Astrocyte (in vitro differentiated cells and primary cell): ENCODE measurements at regions not wholly inside any gene's neighbourhood (a gene's known extent, or its start where the extent isn't known, plus 50 kb on each side); places are given as distances from the start of the nearest gene placed in this dataset.
"Not testable (repeated sequence)": the region's sequence is repeated elsewhere in the genome, so short reads cannot be mapped to it uniquely, and the experiment has no call there.

Experiments used
- DNase-seq: peaks from one replicate; pipeline ENCODE4 v3.0.0-alpha.2; 2010; ENCODE audit warnings: low read depth
- FAIRE-seq: peaks from 2 replicates; lab custom pipeline; 2011; peaks lifted over from hg19 to GRCh38; lab: Jason Lieb, UNC
- H2AFZ ChIP-seq: 2 replicates; pipeline ENCODE4 v1.6.0; 2012; ENCODE audit warnings: low read depth, low read length, inconsistent platforms
- H3K27ac ChIP-seq: 2 replicates; pipeline ENCODE4 v1.5.1; 2011; ENCODE audit warnings: low read depth, low read length, inconsistent platforms
- H3K27me3 ChIP-seq: 2 replicates; pipeline ENCODE4 v1.6.0; 2011; ENCODE audit warnings: low read length, inconsistent platforms; ENCODE audit not compliant: insufficient read depth
- H3K36me3 ChIP-seq: 2 replicates; pipeline ENCODE4 v1.5.1; 2011; ENCODE audit warnings: low read length, inconsistent platforms; ENCODE audit not compliant: insufficient read depth
- H3K4me1 ChIP-seq: 2 replicates; pipeline ENCODE4 v1.5.1; 2011; ENCODE audit warnings: low read length, inconsistent platforms; ENCODE audit not compliant: insufficient read depth
- H3K4me2 ChIP-seq: 2 replicates; pipeline ENCODE4 v1.6.0; 2012; ENCODE audit warnings: low read length, inconsistent platforms
- H3K4me3 ChIP-seq: 2 replicates; pipeline ENCODE4 v1.5.1; 2011; ENCODE audit warnings: low read depth, mild to moderate bottlenecking, low read length, inconsistent platforms; ENCODE audit not compliant: insufficient read depth
- H3K79me2 ChIP-seq: 2 replicates; pipeline ENCODE4 v1.6.0; 2012; ENCODE audit warnings: mild to moderate bottlenecking, low read length, inconsistent platforms; ENCODE audit not compliant: insufficient read depth
- H3K9ac ChIP-seq: 2 replicates; pipeline ENCODE4 v1.6.0; 2012; ENCODE audit warnings: mild to moderate bottlenecking, low read length, inconsistent platforms
- H3K9me3 ChIP-seq: 2 replicates; pipeline ENCODE4 v1.5.1; 2012; ENCODE audit warnings: low read depth, mild to moderate bottlenecking, low read length, inconsistent platforms; ENCODE audit not compliant: insufficient read depth
- H4K20me1 ChIP-seq: 2 replicates; pipeline ENCODE4 v1.6.0; 2012; ENCODE audit warnings: low read length, inconsistent platforms; ENCODE audit not compliant: insufficient read depth
- H3K27ac Mint-ChIP-seq: one replicate; pipeline ENCODE4 v1.8.0; 2021; ENCODE audit warnings: mild to moderate bottlenecking, mixed read lengths; ENCODE audit not compliant: unreplicated experiment
- H3K27me3 Mint-ChIP-seq: one replicate; pipeline ENCODE4 v1.8.0; 2021; ENCODE audit warnings: low read depth, mixed read lengths; ENCODE audit not compliant: unreplicated experiment
- H3K36me3 Mint-ChIP-seq: one replicate; pipeline ENCODE4 v1.8.0; 2021; ENCODE audit warnings: low read depth, mixed read lengths; ENCODE audit not compliant: unreplicated experiment
- H3K4me1 Mint-ChIP-seq: one replicate; pipeline ENCODE4 v1.8.0; 2021; ENCODE audit warnings: low read depth, mixed read lengths; ENCODE audit not compliant: unreplicated experiment
- H3K4me3 Mint-ChIP-seq: one replicate; pipeline ENCODE4 v1.8.0; 2021; ENCODE audit warnings: mild to moderate bottlenecking, moderate library complexity, mixed read lengths; ENCODE audit not compliant: unreplicated experiment
- H3K9me3 Mint-ChIP-seq: one replicate; pipeline ENCODE4 v1.8.0; 2021; ENCODE audit warnings: mild to moderate bottlenecking, mixed read lengths; ENCODE audit not compliant: unreplicated experiment
- CTCF ChIP-seq: IDR thresholded peaks from 2 replicates; pipeline ENCODE4 v1.5.1; 2011; ENCODE audit warnings: low read depth, mild to moderate bottlenecking, inconsistent platforms, low read length, moderate library complexity; ENCODE audit not compliant: insufficient read depth
- EZH2 ChIP-seq: IDR thresholded peaks from 2 replicates; pipeline ENCODE4 v1.6.1; 2012; ENCODE audit warnings: mild to moderate bottlenecking, low read length, inconsistent platforms; ENCODE audit not compliant: insufficient read depth

- Mint-ChIP-seq H3K4me1 (peaks cover 14% of the 10 kb centered on the region), H3K9me3 (peaks cover 23% of the 10 kb centered on the region), H3K27me3 (peaks cover 4% of the 10 kb centered on the region), H3K27ac (no peak overlapping the region), H3K4me3 (no peak overlapping the region), H3K36me3 (peaks cover 2% of the 10 kb centered on the region)
- H3K4me3 ChIP-seq: no peak overlapping the region
- DNase-seq (no peak), FAIRE-seq (no peak)
- no peaks in the 10 kb centered on the region for H3K36me3 ChIP-seq
- H3K79me2 ChIP-seq: no peaks in the 10 kb centered on the region
- no peak overlapping the region for H3K4me2 ChIP-seq
- no peak overlapping the region for H3K9ac ChIP-seq
- H2AFZ ChIP-seq: no peak overlapping the region
- TF ChIP-seq EZH2: no peak
- TF ChIP-seq CTCF: no peak
- no peak overlapping the region for H3K27ac ChIP-seq
- H4K20me1 ChIP-seq: no peaks in the 10 kb centered on the region
- H3K9me3 ChIP-seq: peaks cover 22% of the 10 kb centered on the region
- H3K4me1 ChIP-seq: peaks cover 6% of the 10 kb centered on the region
- H3K27me3 ChIP-seq: no peaks in the 10 kb centered on the region
Measured at GRCh38 chr22:49395617-49396016, 432.1 kb downstream of the BRD1 start.

GRCh38 chr22:49395062-49395461 is 432.6 kb downstream of the BRD1 start:
- not testable (repeated sequence) for H3K4me2 ChIP-seq, DNase-seq, H3K27me3 Mint-ChIP-seq, H3K79me2 ChIP-seq, FAIRE-seq, H3K36me3 Mint-ChIP-seq, H3K27ac Mint-ChIP-seq, H4K20me1 ChIP-seq, H3K9ac ChIP-seq, H3K4me3 ChIP-seq, H3K27ac ChIP-seq, H2AFZ ChIP-seq, H3K27me3 ChIP-seq, H3K4me3 Mint-ChIP-seq, H3K36me3 ChIP-seq, H3K4me1 ChIP-seq
- peaks cover 26% of the 10 kb centered on the region for H3K9me3 Mint-ChIP-seq
- H3K4me1 Mint-ChIP-seq: peaks cover 14% of the 10 kb centered on the region
- H3K9me3 ChIP-seq: peaks cover 22% of the 10 kb centered on the region

- Mint-ChIP-seq H3K27me3 (peaks cover 4% of the 10 kb centered on the region), H3K4me1 (peaks cover 14% of the 10 kb centered on the region), H3K9me3 (peaks cover 26% of the 10 kb centered on the region), H3K36me3 (peaks cover 2% of the 10 kb centered on the region), H3K4me3 (no peak overlapping the region), H3K27ac (no peak overlapping the region)
- TF ChIP-seq CTCF: no peak
- no peak for TF ChIP-seq EZH2
- no peak overlapping the region for H3K27ac ChIP-seq
- peaks cover 19% of the 10 kb centered on the region for H3K9me3 ChIP-seq
- no peak overlapping the region for H3K4me3 ChIP-seq
- H3K36me3 ChIP-seq: no peaks in the 10 kb centered on the region
- no peak overlapping the region for H3K9ac ChIP-seq
- no peaks in the 10 kb centered on the region for H3K4me1 ChIP-seq
- H3K4me2 ChIP-seq: no peak overlapping the region
- H4K20me1 ChIP-seq: no peaks in the 10 kb centered on the region
- no peaks in the 10 kb centered on the region for H3K79me2 ChIP-seq
- no peak overlapping the region for H2AFZ ChIP-seq
- DNase-seq (no peak), FAIRE-seq (no peak)
- no peaks in the 10 kb centered on the region for H3K27me3 ChIP-seq
Measured at GRCh38 chr22:49394116-49394785, 433.4 kb downstream of the BRD1 start.
